ENCODE measurements at regions not wholly inside any gene's neighbourhood (a gene's known extent, or its start where the extent isn't known, plus 50 kb on each side); places are given as distances from the start of the nearest gene placed in this dataset.

GRCh38 chr3:166962911-166963310, 417.2 kb downstream of the ZBBX start:
- Histone ChIP-seq H3K9me3 (no peaks in the 10 kb centered on the region), H3K27ac (no peak overlapping the region), H3K27me3 (replicated peaks; ENCODE audit: insufficient read depth) (no peaks in the 10 kb centered on the region), H3K36me3 (no peaks in the 10 kb centered on the region), H3K4me1 (ENCODE audit: control insufficient read depth in 1 of 2, low read depth in 2 of 2) (no peaks in the 10 kb centered on the region), H3K4me3 (no peak overlapping the region)
- ATAC-seq (ENCODE audit: insufficient number of reproducible peaks, low FRiP score, low read depth) (no peak), DNase-seq (ENCODE audit: low spot score) (no peak)
- TF ChIP-seq CTCF (IDR thresholded peaks at IDR 0.05) = no peak

GRCh38 chr3:166957121-166957520, 423.0 kb downstream of the ZBBX start:
- Histone ChIP-seq H3K4me1 (ENCODE audit: control insufficient read depth in 1 of 2, low read depth in 2 of 2) (no peaks in the 10 kb centered on the region), H3K27me3 (replicated peaks; ENCODE audit: insufficient read depth) (no peaks in the 10 kb centered on the region), H3K27ac (no peak overlapping the region), H3K9me3 (peaks cover 3% of the 10 kb centered on the region), H3K4me3 (no peak overlapping the region), H3K36me3 (no peaks in the 10 kb centered on the region)
- DNase-seq (ENCODE audit: low spot score) (no peak), ATAC-seq (ENCODE audit: insufficient number of reproducible peaks, low FRiP score, low read depth) (no peak)
- TF ChIP-seq CTCF (IDR thresholded peaks at IDR 0.05) = no peak

- no peak for DNase-seq (ENCODE audit: low spot score)
- Histone ChIP-seq H3K4me3 (no peak overlapping the region), H3K36me3 (no peaks in the 10 kb centered on the region), H3K4me1 (ENCODE audit: control insufficient read depth in 1 of 2, low read depth in 2 of 2) (no peaks in the 10 kb centered on the region), H3K27ac (no peak overlapping the region), H3K9me3 (peaks cover 3% of the 10 kb centered on the region), H3K27me3 (replicated peaks; ENCODE audit: insufficient read depth) (no peaks in the 10 kb centered on the region)
- no peak for TF ChIP-seq CTCF (IDR thresholded peaks at IDR 0.05)
- no peak for ATAC-seq (ENCODE audit: insufficient number of reproducible peaks, low FRiP score, low read depth)
These were observed 424.7 kb downstream of the ZBBX start for GRCh38 chr3:166955201-166955939.

- H3K27me3 ChIP-seq (replicated peaks; ENCODE audit: insufficient read depth) = no peaks in the 10 kb centered on the region
- TF ChIP-seq CTCF (IDR thresholded peaks at IDR 0.05) = no peak
- no peak for DNase-seq (ENCODE audit: low spot score)
These were observed 445.2 kb downstream of the ZBBX start for GRCh38 chr3:166934879-166935278.

GRCh38 chr3:166917437-166917836, 462.7 kb downstream of the ZBBX start:
- Histone ChIP-seq H3K4me3 (no peak overlapping the region), H3K4me1 (ENCODE audit: control insufficient read depth in 1 of 2, low read depth in 2 of 2) (no peaks in the 10 kb centered on the region), H3K36me3 (no peaks in the 10 kb centered on the region), H3K27me3 (replicated peaks; ENCODE audit: insufficient read depth) (no peaks in the 10 kb centered on the region), H3K27ac (no peak overlapping the region), H3K9me3 (no peaks in the 10 kb centered on the region)
- no peak for DNase-seq (ENCODE audit: low spot score)
- TF ChIP-seq CTCF (IDR thresholded peaks at IDR 0.05) = no peak
- no peak for ATAC-seq (ENCODE audit: insufficient number of reproducible peaks, low FRiP score, low read depth)

More at GRCh38 chr3:166934879-166935278, 445.2 kb downstream of the ZBBX start:
- ATAC-seq (ENCODE audit: insufficient number of reproducible peaks, low FRiP score, low read depth) = no peak
- H3K36me3 ChIP-seq = no peaks in the 10 kb centered on the region
- no peak overlapping the region for H3K4me3 ChIP-seq
- H3K27ac ChIP-seq = no peak overlapping the region
- H3K4me1 ChIP-seq (ENCODE audit: control insufficient read depth in 1 of 2, low read depth in 2 of 2) = no peaks in the 10 kb centered on the region
- H3K9me3 ChIP-seq = no peaks in the 10 kb centered on the region
